ENCODE measurements at regions not wholly inside any gene's neighbourhood (a gene's known extent, or its start where the extent isn't known, plus 50 kb on each side); places are given as distances from the start of the nearest gene placed in this dataset.
A peak's percentile ranks its signal among the peaks of the same experiment; 100 is the strongest.
"Not testable (repeated sequence)": the region's sequence is repeated elsewhere in the genome, so short reads cannot be mapped to it uniquely, and the experiment has no call there.

DNA sequence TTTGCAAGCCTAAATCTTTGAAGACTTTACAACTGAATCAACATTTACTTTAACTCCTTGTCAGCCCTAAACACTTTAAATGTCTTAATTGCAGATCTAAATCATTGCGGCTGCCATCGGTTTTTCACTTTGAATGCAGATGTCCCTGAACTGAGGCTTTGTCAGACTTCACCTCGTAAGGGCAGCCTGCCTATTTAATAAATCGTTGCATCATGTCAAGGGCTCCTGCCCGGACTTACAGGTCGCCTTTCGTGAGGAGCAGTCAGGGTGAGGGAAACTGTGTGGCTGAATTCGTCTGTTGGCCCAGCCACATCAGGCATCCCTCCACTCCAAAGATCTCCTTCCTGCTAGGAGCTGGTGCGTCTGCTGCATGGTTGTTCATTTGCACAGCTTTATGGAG, 368.2 kb upstream of the NPVF start:
- Mint-ChIP-seq H3K4me1 (ENCODE audit: unreplicated experiment) (peaks cover 33% of the 10 kb centered on the region), H3K27ac (ENCODE audit: unreplicated experiment) (no peak overlapping the region), H3K27me3 (ENCODE audit: unreplicated experiment) (no peaks in the 10 kb centered on the region), H3K4me3 (ENCODE audit: unreplicated experiment) (no peak overlapping the region), H3K9me3 (ENCODE audit: unreplicated experiment) (peaks cover 7% of the 10 kb centered on the region), H3K36me3 (ENCODE audit: unreplicated experiment) (peaks cover 4% of the 10 kb centered on the region)
- TF ChIP-seq, protein P1, sequence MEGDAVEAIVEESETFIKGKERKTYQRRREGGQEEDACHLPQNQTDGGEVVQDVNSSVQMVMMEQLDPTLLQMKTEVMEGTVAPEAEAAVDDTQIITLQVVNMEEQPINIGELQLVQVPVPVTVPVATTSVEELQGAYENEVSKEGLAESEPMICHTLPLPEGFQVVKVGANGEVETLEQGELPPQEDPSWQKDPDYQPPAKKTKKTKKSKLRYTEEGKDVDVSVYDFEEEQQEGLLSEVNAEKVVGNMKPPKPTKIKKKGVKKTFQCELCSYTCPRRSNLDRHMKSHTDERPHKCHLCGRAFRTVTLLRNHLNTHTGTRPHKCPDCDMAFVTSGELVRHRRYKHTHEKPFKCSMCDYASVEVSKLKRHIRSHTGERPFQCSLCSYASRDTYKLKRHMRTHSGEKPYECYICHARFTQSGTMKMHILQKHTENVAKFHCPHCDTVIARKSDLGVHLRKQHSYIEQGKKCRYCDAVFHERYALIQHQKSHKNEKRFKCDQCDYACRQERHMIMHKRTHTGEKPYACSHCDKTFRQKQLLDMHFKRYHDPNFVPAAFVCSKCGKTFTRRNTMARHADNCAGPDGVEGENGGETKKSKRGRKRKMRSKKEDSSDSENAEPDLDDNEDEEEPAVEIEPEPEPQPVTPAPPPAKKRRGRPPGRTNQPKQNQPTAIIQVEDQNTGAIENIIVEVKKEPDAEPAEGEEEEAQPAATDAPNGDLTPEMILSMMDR (IDR thresholded peaks at IDR 0.05) = no peak
- no peak for DNase-seq (ENCODE audit: extremely low spot score, unreplicated experiment)

DNA sequence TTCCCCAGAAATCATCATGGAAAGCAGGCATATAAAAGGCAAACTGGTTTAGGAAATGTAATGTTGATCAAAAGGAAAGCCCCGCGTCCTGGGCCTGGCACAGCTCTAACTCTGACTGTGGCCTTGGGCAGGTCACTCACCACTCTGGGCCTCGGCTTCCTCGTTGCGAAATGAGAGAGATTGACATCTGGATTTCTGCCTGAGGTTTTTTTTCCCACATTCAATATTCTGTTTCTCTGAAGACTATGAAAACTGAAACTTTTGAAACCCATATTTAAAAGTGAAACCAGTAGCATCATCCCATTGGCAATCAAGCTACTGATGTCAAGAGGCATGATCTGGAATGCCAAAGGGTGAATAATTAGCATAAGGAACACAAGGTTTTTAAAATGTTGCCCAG, 369.7 kb upstream of the NPVF start:
- peaks cover 7% of the 10 kb centered on the region for H3K9me3 Mint-ChIP-seq (ENCODE audit: unreplicated experiment)

DNA sequence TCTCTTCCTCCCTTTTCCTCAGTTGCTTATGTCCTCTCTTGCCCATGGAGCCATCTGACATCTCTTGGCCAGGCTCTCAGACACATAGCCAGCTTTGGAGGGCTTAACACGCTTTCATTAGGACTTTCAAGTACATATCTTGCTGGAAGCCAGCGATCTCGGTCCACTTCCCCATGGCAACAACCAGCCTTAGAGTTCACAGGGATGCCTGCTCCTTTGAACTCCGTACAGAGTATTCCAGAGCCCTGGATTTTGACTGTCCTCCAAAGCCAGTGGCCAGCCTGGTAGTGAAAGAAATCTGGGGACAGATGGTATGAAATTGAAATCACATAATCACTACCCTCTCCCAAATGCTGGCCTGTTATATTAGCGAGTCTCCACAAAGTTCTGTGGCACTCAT, 370.5 kb upstream of the NPVF start:
- Mint-ChIP-seq H3K9me3 (ENCODE audit: unreplicated experiment) (peaks cover 7% of the 10 kb centered on the region), H3K27me3 (ENCODE audit: unreplicated experiment) (no peaks in the 10 kb centered on the region)
- TF ChIP-seq, protein P1 (IDR thresholded peaks at IDR 0.05) = no peak

More for the DNA sequence above, 369.7 kb upstream of the NPVF start:
- Mint-ChIP-seq H3K4me1 (ENCODE audit: unreplicated experiment) (peaks cover 36% of the 10 kb centered on the region), H3K4me3 (ENCODE audit: unreplicated experiment) (no peak overlapping the region), H3K27me3 (ENCODE audit: unreplicated experiment) (no peaks in the 10 kb centered on the region), H3K27ac (ENCODE audit: unreplicated experiment) (peak overlapping the region; percentile 81), H3K36me3 (ENCODE audit: unreplicated experiment) (peaks cover 4% of the 10 kb centered on the region)
- no peak for DNase-seq (ENCODE audit: extremely low spot score, unreplicated experiment)
- TF ChIP-seq, protein P1 (IDR thresholded peaks at IDR 0.05) = no peak

DNA sequence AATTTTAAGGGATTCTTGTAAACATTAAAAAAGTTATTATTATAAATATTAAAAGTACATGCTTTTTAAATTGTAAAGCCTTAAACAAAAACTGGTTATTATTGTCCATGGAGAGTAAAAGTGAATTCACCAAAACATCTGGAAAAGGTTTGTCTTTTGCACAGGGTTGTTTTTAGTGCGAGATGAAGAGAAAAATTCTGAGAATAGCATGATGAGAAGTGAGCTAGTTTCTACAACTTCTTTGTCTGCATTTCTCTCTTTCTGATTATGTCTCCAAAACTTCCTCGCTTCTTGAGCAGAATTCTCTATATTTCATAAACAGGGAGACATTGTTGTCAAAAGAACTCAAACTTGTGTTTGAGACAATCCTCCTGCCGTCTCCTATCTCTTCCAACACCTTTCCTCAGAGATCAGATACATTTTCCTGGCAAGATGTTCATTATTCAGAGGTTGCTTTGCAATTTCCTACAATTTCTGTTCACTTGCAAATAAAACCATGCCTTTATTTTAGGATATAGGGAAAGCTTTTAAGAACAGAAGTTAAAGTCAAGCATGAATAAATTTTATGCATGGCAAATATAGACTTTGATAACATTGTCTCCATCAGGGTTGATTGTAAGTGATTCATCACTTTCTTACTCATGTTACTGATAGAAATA, 372.1 kb upstream of the NPVF start:
- no peak for DNase-seq (ENCODE audit: extremely low spot score, unreplicated experiment)
- peaks cover 33% of the 10 kb centered on the region for H3K4me1 Mint-ChIP-seq (ENCODE audit: unreplicated experiment)
- H3K36me3 Mint-ChIP-seq (ENCODE audit: unreplicated experiment) = peaks cover 4% of the 10 kb centered on the region
- H3K9me3 Mint-ChIP-seq (ENCODE audit: unreplicated experiment) = peaks cover 7% of the 10 kb centered on the region
- H3K27ac Mint-ChIP-seq (ENCODE audit: unreplicated experiment) = no peak overlapping the region
- H3K4me3 Mint-ChIP-seq (ENCODE audit: unreplicated experiment) = no peak overlapping the region
- TF ChIP-seq, protein P1 (IDR thresholded peaks at IDR 0.05) = no peak
- no peaks in the 10 kb centered on the region for H3K27me3 Mint-ChIP-seq (ENCODE audit: unreplicated experiment)

More for the DNA sequence above, 370.5 kb upstream of the NPVF start:
- no peak for DNase-seq (ENCODE audit: extremely low spot score, unreplicated experiment)
- H3K4me1 Mint-ChIP-seq (ENCODE audit: unreplicated experiment) = peaks cover 36% of the 10 kb centered on the region
- peak overlapping the region; percentile 18 for H3K27ac Mint-ChIP-seq (ENCODE audit: unreplicated experiment)
- no peak overlapping the region for H3K4me3 Mint-ChIP-seq (ENCODE audit: unreplicated experiment)
- H3K36me3 Mint-ChIP-seq (ENCODE audit: unreplicated experiment) = peaks cover 4% of the 10 kb centered on the region

DNA sequence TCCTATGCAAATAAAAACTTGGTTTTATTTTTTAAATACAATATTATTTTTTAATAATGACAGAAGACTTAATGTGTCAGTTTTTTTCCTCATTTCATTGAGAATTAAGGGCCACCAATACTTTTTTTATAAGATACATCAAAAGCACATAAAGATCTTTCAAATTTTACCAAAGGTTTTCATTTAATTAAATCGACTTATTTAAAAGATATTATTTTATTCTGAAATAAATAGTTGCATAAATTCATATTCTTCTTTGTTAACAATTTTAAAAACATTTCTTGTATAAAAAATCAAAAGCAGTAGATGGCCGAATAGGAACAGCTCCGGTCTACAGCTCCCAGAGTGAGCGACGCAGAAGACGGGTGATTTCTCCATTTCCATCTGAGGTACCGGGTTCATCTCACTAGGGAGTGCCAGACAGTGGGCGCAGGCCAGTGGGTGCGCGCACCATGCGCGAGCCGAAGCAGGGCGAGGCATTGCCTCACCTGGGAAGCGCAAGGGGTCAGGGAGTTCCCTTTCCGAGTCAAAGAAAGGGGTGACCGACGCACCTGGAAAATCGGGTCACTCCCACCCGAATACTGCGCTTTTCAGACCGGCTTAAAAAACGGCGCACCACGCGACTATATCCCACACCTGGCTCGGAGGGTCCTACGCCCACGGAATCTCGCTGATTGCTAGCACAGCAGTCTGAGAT, 374.6 kb upstream of the NPVF start:
- peaks cover 15% of the 10 kb centered on the region for H3K4me1 Mint-ChIP-seq (ENCODE audit: unreplicated experiment)
- H3K36me3 Mint-ChIP-seq (ENCODE audit: unreplicated experiment); H3K9me3 Mint-ChIP-seq (ENCODE audit: unreplicated experiment); DNase-seq (ENCODE audit: extremely low spot score, unreplicated experiment); H3K27me3 Mint-ChIP-seq (ENCODE audit: unreplicated experiment); H3K27ac Mint-ChIP-seq (ENCODE audit: unreplicated experiment); H3K4me3 Mint-ChIP-seq (ENCODE audit: unreplicated experiment): not testable (repeated sequence)

DNA sequence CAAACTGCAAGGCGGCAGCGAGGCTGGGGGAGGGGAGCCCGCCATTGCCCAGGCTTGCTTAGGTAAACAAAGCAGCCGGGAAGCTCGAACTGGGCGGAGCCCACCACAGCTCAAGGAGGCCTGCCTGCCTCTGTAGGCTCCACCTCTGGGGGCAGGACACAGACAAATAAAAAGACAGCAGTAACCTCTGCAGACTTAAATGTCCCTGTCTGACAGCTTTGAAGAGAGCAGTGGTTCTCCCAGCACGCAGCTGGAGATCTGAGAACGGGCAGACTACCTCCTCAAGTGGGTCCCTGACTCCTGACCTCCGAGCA, 375.1 kb upstream of the NPVF start:
- H3K36me3 Mint-ChIP-seq (ENCODE audit: unreplicated experiment); DNase-seq (ENCODE audit: extremely low spot score, unreplicated experiment); H3K27me3 Mint-ChIP-seq (ENCODE audit: unreplicated experiment); H3K4me3 Mint-ChIP-seq (ENCODE audit: unreplicated experiment); H3K27ac Mint-ChIP-seq (ENCODE audit: unreplicated experiment); H3K4me1 Mint-ChIP-seq (ENCODE audit: unreplicated experiment); H3K9me3 Mint-ChIP-seq (ENCODE audit: unreplicated experiment): not testable (repeated sequence)
